ENCODE measurements at regions not wholly inside any gene's neighbourhood (a gene's known extent, or its start where the extent isn't known, plus 50 kb on each side); places are given as distances from the start of the nearest gene placed in this dataset.

- Histone ChIP-seq H3K36me3 (ENCODE audit: control insufficient read depth in 2 of 4, insufficient read depth in 4 of 4, low read length in 3 of 4) (no peaks in the 10 kb centered on the region), H4K20me1 (replicated peaks in 1 of 2; ENCODE audit: control insufficient read depth in 1 of 2, insufficient read depth in 2 of 2, low read length in 2 of 2) (no peaks in the 10 kb centered on the region), H2BK20ac (ENCODE audit: low read length) (no peak overlapping the region), H3K4ac (replicated peaks; ENCODE audit: insufficient read length, low read depth, low read length) (no peak overlapping the region), H2BK5ac (ENCODE audit: low read depth, low read length) (no peak overlapping the region), H3K4me3 (ENCODE audit: extremely low read depth in 1 of 4, insufficient read depth in 2 of 4, low read depth in 3 of 4, low read length in 4 of 4) (no peak overlapping the region), H3K79me2 (ENCODE audit: control insufficient read depth in 1 of 2, insufficient read depth in 2 of 2, low read length in 2 of 2) (no peaks in the 10 kb centered on the region), H3K27ac (ENCODE audit: low read depth, low read length) (no peak overlapping the region), H3K23ac (ENCODE audit: insufficient read length) (no peak overlapping the region), H2AK5ac (ENCODE audit: low read depth, low read length) (no peak overlapping the region), H3K4me1 (replicated peaks in 1 of 4; ENCODE audit: control insufficient read depth in 3 of 4, insufficient read depth in 4 of 4, low read length in 3 of 4) (no peaks in the 10 kb centered on the region), H4K8ac (ENCODE audit: extremely low read depth, insufficient read depth, low read length) (no peak overlapping the region), H2BK15ac (ENCODE audit: low read length) (no peak overlapping the region), H3K9ac (replicated peaks in 1 of 4; ENCODE audit: extremely low read depth in 1 of 4, low read depth in 3 of 4, low read length in 3 of 4) (no peak overlapping the region), H2AFZ (ENCODE audit: low read length) (no peak overlapping the region), H3K4me2 (ENCODE audit: insufficient read depth in 1 of 2, low read depth in 2 of 2, low read length in 2 of 2) (no peak overlapping the region), H3K9me3 (ENCODE audit: insufficient read depth in 2 of 2, low read depth in 1 of 2, low read length in 1 of 2) (no peaks in the 10 kb centered on the region), H2BK12ac (ENCODE audit: low read depth, low read length) (no peak overlapping the region), H2BK120ac (replicated peaks; ENCODE audit: low read depth, low read length) (no peak overlapping the region), H3K27me3 (replicated peaks in 1 of 4; ENCODE audit: control insufficient read depth in 3 of 4, extremely low read depth in 1 of 4, insufficient read depth in 3 of 4, low read length in 3 of 4) (no peaks in the 10 kb centered on the region), H3K23me2 (ENCODE audit: low read depth, low read length) (no peaks in the 10 kb centered on the region), H4K91ac (replicated peaks; ENCODE audit: insufficient read length, low read length) (no peak overlapping the region), H3K18ac (ENCODE audit: extremely low read depth, low read length) (no peak overlapping the region), H3K56ac (replicated peaks; ENCODE audit: insufficient read length, low read depth, low read length) (no peak overlapping the region), H4K5ac (ENCODE audit: insufficient read length, low read depth, low read length) (no peak overlapping the region), H3K79me1 (ENCODE audit: low read depth, low read length) (no peaks in the 10 kb centered on the region), H3K14ac (ENCODE audit: insufficient read length) (no peak overlapping the region)
- POLR2A ChIA-PET (ENCODE audit: partially characterized antibody): interaction anchor here (0.6 kb wide), 1 partner anchor 271 kb away, joined by 3 read pairs; no protein-coding TSS in a partner anchor
- DNase-seq (ENCODE audit: low read depth in 1 of 2, low spot score in 2 of 2): no peak
- CTCF ChIA-PET (ENCODE audit: partially characterized antibody): interaction anchor here (0.6 to 4.0 kb wide), 3 partner anchors 11 to 413 kb away, joined by 3 to 19 read pairs (median 3); no protein-coding TSS in a partner anchor
- no peak for FAIRE-seq
- TF ChIP-seq RBBP5 (IDR thresholded peaks at IDR 0.05; ENCODE audit: borderline replicate concordance, low read depth, low read length): no peak
- 86% methylated on average over 3 of the region's 3 CpGs; no CpG with 5 or more reads in 1 of the 2 experiments for WGBS, 2 experiments (ENCODE audit: extremely low coverage in 1 of 2, insufficient coverage in 1 of 2, insufficient read length in 1 of 2, insufficient replicate concordance in 2 of 2, low coverage in 1 of 2, low lambda C conversion rate in 2 of 2, missing lambda C conversion rate in 1 of 2)
These were observed 61.8 kb downstream of the S1PR1 start for GRCh38 chr1:101298663-101299062.
